ENCODE measurements at regions not wholly inside any gene's neighbourhood (a gene's known extent, or its start where the extent isn't known, plus 50 kb on each side); places are given as distances from the start of the nearest gene placed in this dataset.

- TF ChIP-seq EZH2 (IDR thresholded peaks at IDR 0.05), result no peak
- no peak for TF ChIP-seq CTCF (IDR thresholded peaks at IDR 0.05 in 2 of 3, conservative IDR thresholded peaks at IDR 0.05 in 1 of 3; ENCODE audit: borderline replicate concordance in 1 of 3, insufficient read depth in 1 of 3, low read depth in 2 of 3, low read length in 2 of 3)
- TF ChIP-seq ATF3 (IDR thresholded peaks at IDR 0.05), result no peak
Measured at GRCh38 chr7:114183311-114184088, 231.1 kb upstream of the FOXP2 start.

Measured in HCT116 (cell line).